Activated CD8-positive, alpha-beta T cell treated with anti-CD3 and anti-CD28 coated beads for 36 hours (primary cell): ENCODE measurements at regions not wholly inside any gene's neighbourhood (a gene's known extent, or its start where the extent isn't known, plus 50 kb on each side); places are given as distances from the start of the nearest gene placed in this dataset.

Source experiments
- ATAC-seq: fragments of 200-7000 bp; cut with Tn5 transposase; one replicate; pipeline ENCODE4 v1.10.0; 2021; ENCODE audit warnings: mild to moderate bottlenecking, moderate library complexity
- CTCF ChIA-PET: fragments of 350-600 bp; sonication (Branson Sonifier 250); formaldehyde crosslinking; loops from one replicate; lab custom pipeline; 2021; ENCODE audit warnings: antibody characterized with exemption; lab: Charles Lee
- POLR2A ChIA-PET: fragments of 350-600 bp; sonication (Branson Sonifier 250); formaldehyde crosslinking; loops from one replicate; lab custom pipeline; 2021; ENCODE audit warnings: antibody characterized with exemption; lab: Charles Lee
- DNase-seq: peaks from one replicate; pipeline ENCODE4 v3.0.0-alpha.2; 2020
- H3K27ac Mint-ChIP-seq: one replicate; pipeline ENCODE4 v1.8.0; 2021; ENCODE audit warnings: mild to moderate bottlenecking, mixed read lengths
- H3K27me3 Mint-ChIP-seq: one replicate; pipeline ENCODE4 v1.8.0; 2021; ENCODE audit warnings: mixed read lengths
- H3K36me3 Mint-ChIP-seq: one replicate; pipeline ENCODE4 v1.8.0; 2021; ENCODE audit warnings: low read depth, mixed read lengths
- H3K4me1 Mint-ChIP-seq: one replicate; pipeline ENCODE4 v1.8.0; 2021; ENCODE audit warnings: low read depth, mixed read lengths
- H3K4me3 Mint-ChIP-seq: one replicate; pipeline ENCODE4 v1.8.0; 2021; ENCODE audit warnings: mild to moderate bottlenecking, moderate library complexity, mixed read lengths
- H3K9me3 Mint-ChIP-seq: one replicate; pipeline ENCODE4 v1.8.0; 2021; ENCODE audit warnings: mixed read lengths
- CTCF ChIP-seq: fragments of 200-600 bp; IDR thresholded peaks from one replicate; pipeline ENCODE4 v1.8.0; 2022; ENCODE audit warnings: antibody characterized with exemption, mild to moderate bottlenecking
- intact Hi-C: fragments of 100-400 bp; cut with micrococcal nuclease; formaldehyde crosslinking; loops from one replicate; pipeline ENCODE4 v1.10.0; 2022

GRCh38 chr4:19842471-19842870 lies 409.2 kb upstream of the SLIT2 start:
- H3K36me3 Mint-ChIP-seq: no peaks in the 10 kb centered on the region
- intact Hi-C loops: no loop called here
- ChIA-PET POLR2A (no interaction called here), CTCF (no interaction called here)
- H3K27me3 Mint-ChIP-seq: no peaks in the 10 kb centered on the region
- H3K4me1 Mint-ChIP-seq: no peaks in the 10 kb centered on the region
- TF ChIP-seq CTCF: no peak
- peaks cover 6% of the 10 kb centered on the region for H3K9me3 Mint-ChIP-seq
- H3K4me3 Mint-ChIP-seq: no peak overlapping the region
- no peak overlapping the region for H3K27ac Mint-ChIP-seq
- DNase-seq: no peak
- ATAC-seq: no peak

GRCh38 chr4:19838858-19839257 lies 412.8 kb upstream of the SLIT2 start:
- ATAC-seq: no peak
- intact Hi-C loops: no loop called here
- no peak overlapping the region for H3K4me3 Mint-ChIP-seq
- DNase-seq: no peak
- no peaks in the 10 kb centered on the region for H3K4me1 Mint-ChIP-seq
- POLR2A ChIA-PET: no interaction called here
- peaks cover 9% of the 10 kb centered on the region for H3K9me3 Mint-ChIP-seq
- no peaks in the 10 kb centered on the region for H3K36me3 Mint-ChIP-seq
- no peak for TF ChIP-seq CTCF
- no peak overlapping the region for H3K27ac Mint-ChIP-seq
- H3K27me3 Mint-ChIP-seq: no peaks in the 10 kb centered on the region
- CTCF ChIA-PET: no interaction called here

GRCh38 chr4:19835429-19835828 lies 416.3 kb upstream of the SLIT2 start:
- DNase-seq (no peak), ATAC-seq (no peak)
- no peaks in the 10 kb centered on the region for H3K36me3 Mint-ChIP-seq
- H3K4me1 Mint-ChIP-seq: no peaks in the 10 kb centered on the region
- H3K27me3 Mint-ChIP-seq: no peaks in the 10 kb centered on the region
- intact Hi-C loops: no loop called here
- H3K27ac Mint-ChIP-seq: no peak overlapping the region
- no peak for TF ChIP-seq CTCF
- POLR2A ChIA-PET: no interaction called here
- H3K4me3 Mint-ChIP-seq: no peak overlapping the region
- CTCF ChIA-PET: no interaction called here
- H3K9me3 Mint-ChIP-seq: peaks cover 5% of the 10 kb centered on the region

GRCh38 chr4:19832411-19832810 lies 419.3 kb upstream of the SLIT2 start:
- Mint-ChIP-seq H3K27me3 (no peaks in the 10 kb centered on the region), H3K27ac (no peak overlapping the region), H3K9me3 (peaks cover 4% of the 10 kb centered on the region), H3K4me1 (no peaks in the 10 kb centered on the region), H3K36me3 (no peaks in the 10 kb centered on the region), H3K4me3 (no peak overlapping the region)
- intact Hi-C loops: no loop called here
- DNase-seq (no peak), ATAC-seq (no peak)
- TF ChIP-seq CTCF: no peak
- ChIA-PET CTCF (no interaction called here), POLR2A (interaction anchor here (1.1 kb wide), 1 partner anchor 19 kb away, joined by 5 read pairs; no protein-coding TSS in a partner anchor)

GRCh38 chr4:19831644-19832285 lies 419.9 kb upstream of the SLIT2 start:
- H3K9me3 Mint-ChIP-seq: peaks cover under 1% of the 10 kb centered on the region
- no peak for ATAC-seq

More at GRCh38 chr4:19831644-19832285, 419.9 kb upstream of the SLIT2 start:
- DNase-seq: no peak
- Mint-ChIP-seq H3K27me3 (no peaks in the 10 kb centered on the region), H3K27ac (no peak overlapping the region), H3K4me3 (no peak overlapping the region), H3K36me3 (no peaks in the 10 kb centered on the region), H3K4me1 (no peaks in the 10 kb centered on the region)
- intact Hi-C loops: no loop called here
- POLR2A ChIA-PET: no interaction called here
- CTCF ChIA-PET: no interaction called here
- TF ChIP-seq CTCF: no peak
